Small intestine (tissue), 7 donors: ENCODE measurements at regions not wholly inside any gene's neighbourhood (a gene's known extent, or its start where the extent isn't known, plus 50 kb on each side); places are given as distances from the start of the nearest gene placed in this dataset.

Source experiments
- DNase-seq, 2 donors: peaks; one replicate each; pipeline versions ENCODE4 v3.0.0 to v3.0.0-alpha.2; 2013
- FAIRE-seq: peaks from 2 replicates; lab custom pipeline; 2012; peaks lifted over from hg19 to GRCh38; lab: Jason Lieb, UNC
- H3K27ac ChIP-seq, 3 donors: one replicate each; pipeline ENCODE4 v1.5.1; 2013; ENCODE audit warnings: low read length in 2 of 3, mild to moderate bottlenecking in 2 of 3, control low read depth in 1 of 3, inconsistent platforms in 1 of 3, low read depth in 1 of 3, moderate library complexity in 1 of 3
- H3K27me3 ChIP-seq, 3 donors: one replicate each; pipeline ENCODE4 v1.6.1; 2013; ENCODE audit warnings: low read length in 3 of 3, inconsistent platforms in 1 of 3; ENCODE audit not compliant: control insufficient read depth in 3 of 3, insufficient read depth in 3 of 3
- H3K36me3 ChIP-seq, 3 donors: one replicate each; pipeline ENCODE4 v1.6.1; 2013; ENCODE audit warnings: low read length in 3 of 3, inconsistent platforms in 1 of 3, low read depth in 1 of 3, mild to moderate bottlenecking in 1 of 3, moderate library complexity in 1 of 3; ENCODE audit not compliant: control insufficient read depth in 3 of 3, insufficient read depth in 2 of 3
- H3K4me1 ChIP-seq, 3 donors: one replicate each; pipeline ENCODE4 v1.6.1; 2013; ENCODE audit warnings: low read length in 2 of 3, inconsistent platforms in 1 of 3, low read depth in 1 of 3, mild to moderate bottlenecking in 1 of 3, moderate library complexity in 1 of 3; ENCODE audit not compliant: control insufficient read depth in 3 of 3, insufficient read depth in 2 of 3
- H3K4me3 ChIP-seq, 3 donors: one replicate each; pipeline ENCODE4 v1.5.1; 2013; ENCODE audit warnings: low read length in 3 of 3, control low read depth in 1 of 3, inconsistent platforms in 1 of 3, low read depth in 1 of 3, mild to moderate bottlenecking in 1 of 3, moderate library complexity in 1 of 3
- H3K9me3 ChIP-seq, 2 donors: one replicate each; pipeline ENCODE4 v1.6.1; 2013; ENCODE audit warnings: low read depth in 1 of 2, low read length in 1 of 2; ENCODE audit not compliant: control insufficient read depth in 2 of 2, insufficient read depth in 1 of 2
- WGBS, 3 donors: extraction: QIAGEN DNeasy Blood & Tissue Kit; methylation state at CpG; one replicate each; pipeline ENCODE4 v1.1.7; 2013; 5-methylcytosine and 5-hydroxymethylcytosine counted together
- donor health status: healthy with polysubstance abuse.
- donor health status: control.
- donor health status: control.
- donor health status: Bipolar disorder and iron deficiency.
- donor health status: healthy.

DNA sequence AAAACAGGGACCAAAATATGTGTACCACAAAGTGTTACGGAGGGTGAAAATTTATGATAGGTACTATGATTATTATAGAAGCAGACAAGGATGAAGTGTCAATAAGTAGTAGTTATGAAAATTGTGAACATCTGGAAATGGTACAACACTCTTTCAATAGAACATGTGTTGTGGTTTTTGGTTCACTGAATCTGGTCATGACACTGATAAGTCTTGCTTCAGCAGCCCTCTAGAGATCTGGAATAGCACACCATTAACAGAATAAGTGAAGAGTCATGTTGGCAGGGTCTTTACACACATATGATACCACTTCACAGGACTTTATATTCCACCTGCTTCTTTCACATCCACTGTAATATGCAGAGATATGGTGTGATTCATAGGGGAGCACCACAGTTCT is 985.2 kb upstream of the SEMA6D start:
- Histone ChIP-seq H3K4me1 (no peaks in the 10 kb centered on the region), H3K27me3 (no peaks in the 10 kb centered on the region), H3K27ac (no peak overlapping the region), H3K4me3 (no peak overlapping the region), H3K9me3 (peaks cover 1 to 9% of the 10 kb centered on the region in 2 donors), H3K36me3 (no peaks in the 10 kb centered on the region)
- DNase-seq = no peak
- 86 to 91% (median 87%) methylated on average over 1 of the region's 1 CpG for whole genome bisulfite sequencing, 3 donors
- FAIRE-seq = no peak

DNA sequence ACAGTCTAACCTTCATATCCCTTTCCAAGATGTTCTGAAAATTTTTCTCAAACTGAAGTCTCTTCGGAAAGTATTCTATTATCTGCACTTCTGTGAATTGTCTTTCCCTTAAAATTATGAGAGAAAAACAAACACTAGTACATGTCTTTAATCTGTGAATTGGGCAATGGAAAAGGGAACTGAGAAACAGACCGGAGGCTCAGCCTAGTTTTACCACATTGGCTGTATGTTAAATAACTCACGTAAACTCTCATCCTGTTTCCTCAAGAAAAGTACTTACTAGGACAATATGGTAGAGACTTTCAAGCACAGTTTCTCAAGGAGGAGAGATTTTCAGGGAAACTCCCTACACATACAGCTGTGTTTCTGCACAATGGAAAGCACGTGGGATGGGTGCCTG is 982.2 kb upstream of the SEMA6D start:
- Histone ChIP-seq H3K4me3 (no peak overlapping the region), H3K4me1 (no peaks in the 10 kb centered on the region), H3K9me3 (no peaks in the 10 kb centered on the region), H3K27me3 (no peaks in the 10 kb centered on the region), H3K27ac (no peak overlapping the region), H3K36me3 (no peaks in the 10 kb centered on the region)
- 74 to 78% (median 76%) methylated on average over 4 of the region's 4 CpGs for WGBS, 3 donors
- FAIRE-seq = no peak
- no peak for DNase-seq

DNA sequence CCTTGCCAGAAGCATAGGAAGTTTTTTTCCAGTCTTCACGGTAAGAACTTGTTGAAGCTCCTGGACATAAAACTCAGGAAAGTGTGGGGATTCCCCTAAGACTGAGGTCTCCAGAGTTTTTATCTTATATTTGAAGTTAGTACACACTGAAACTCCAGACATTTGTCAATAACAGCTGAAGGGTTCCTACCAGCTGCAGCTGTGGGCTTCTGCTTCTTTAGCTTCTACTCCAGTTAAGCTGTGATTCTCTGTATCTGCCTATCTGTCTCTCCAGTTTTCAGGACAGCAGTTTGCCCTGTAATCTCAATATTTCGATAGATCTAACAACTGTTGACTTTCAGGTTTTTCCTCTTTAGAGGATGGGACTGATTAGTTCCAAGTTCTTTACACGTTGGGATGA is 966.0 kb upstream of the SEMA6D start:
- no peak for DNase-seq
- H3K4me3 ChIP-seq = no peak overlapping the region
- no peaks in the 10 kb centered on the region for H3K36me3 ChIP-seq
- FAIRE-seq = no peak
- H3K27me3 ChIP-seq = no peaks in the 10 kb centered on the region
- no peak overlapping the region for H3K27ac ChIP-seq
- no peaks in the 10 kb centered on the region for H3K4me1 ChIP-seq
- WGBS, 3 donors = 11 to 52% (median 30%) methylated on average over 3 of the region's 3 CpGs
- H3K9me3 ChIP-seq = peaks cover 3 to 11% of the 10 kb centered on the region in 2 donors

DNA sequence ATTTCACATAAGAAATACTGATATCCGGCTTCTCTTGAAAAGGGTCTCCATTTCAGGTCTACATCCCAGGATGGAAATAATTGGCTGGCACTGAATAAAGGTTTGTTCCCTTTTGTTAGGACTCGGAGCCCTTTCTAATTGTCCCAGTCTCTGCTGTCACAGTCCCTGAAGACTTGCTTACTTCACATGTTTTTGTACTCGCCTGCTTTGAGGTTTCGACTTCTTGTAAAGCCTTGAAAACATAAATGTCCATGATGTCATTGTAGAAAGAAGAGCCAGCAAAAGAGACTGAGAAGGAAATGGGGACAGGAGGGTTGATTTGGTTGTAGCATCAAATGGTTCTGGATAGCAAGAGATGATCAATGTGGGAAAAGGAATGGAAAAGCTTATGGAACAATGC is 963.4 kb upstream of the SEMA6D start:
- H3K27me3 ChIP-seq = no peaks in the 10 kb centered on the region
- H3K4me3 ChIP-seq = no peak overlapping the region
- no peak for DNase-seq
- H3K9me3 ChIP-seq = peaks cover 3 to 11% of the 10 kb centered on the region in 2 donors
- no peaks in the 10 kb centered on the region for H3K36me3 ChIP-seq
- no peak for FAIRE-seq
- 87 to 89% (median 88%) methylated on average over 4 of the region's 4 CpGs for WGBS, 3 donors
- no peaks in the 10 kb centered on the region for H3K4me1 ChIP-seq
- H3K27ac ChIP-seq = no peak overlapping the region

DNA sequence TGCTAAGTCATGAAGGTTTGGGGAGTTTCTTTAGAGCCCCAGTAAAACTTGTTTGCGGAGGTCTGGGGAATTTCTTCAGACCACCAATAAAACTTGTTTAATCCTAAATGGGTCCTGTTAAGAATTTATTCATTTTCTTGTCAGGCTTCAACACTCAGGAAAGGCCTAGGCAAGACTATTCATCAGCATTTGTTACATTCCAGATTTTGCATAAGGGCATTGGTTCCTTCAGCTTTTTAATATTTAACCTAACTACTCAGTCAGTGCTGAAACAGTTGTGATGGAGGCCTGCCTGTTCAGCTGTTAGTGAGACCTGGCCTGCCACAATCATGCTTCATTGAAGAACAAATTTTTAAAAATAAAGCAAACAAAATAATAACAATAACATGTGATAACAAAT is 954.2 kb upstream of the SEMA6D start:
- Histone ChIP-seq H3K36me3 (no peaks in the 10 kb centered on the region), H3K4me3 (no peak overlapping the region), H3K27ac (no peak overlapping the region), H3K27me3 (no peaks in the 10 kb centered on the region), H3K9me3 (peaks cover 0 to 1% of the 10 kb centered on the region in 2 donors), H3K4me1 (no peaks in the 10 kb centered on the region)
- no peak for FAIRE-seq
- WGBS, 3 donors = 69 to 84% (median 78%) methylated on average over 1 of the region's 1 CpG
- DNase-seq = no peak

DNA sequence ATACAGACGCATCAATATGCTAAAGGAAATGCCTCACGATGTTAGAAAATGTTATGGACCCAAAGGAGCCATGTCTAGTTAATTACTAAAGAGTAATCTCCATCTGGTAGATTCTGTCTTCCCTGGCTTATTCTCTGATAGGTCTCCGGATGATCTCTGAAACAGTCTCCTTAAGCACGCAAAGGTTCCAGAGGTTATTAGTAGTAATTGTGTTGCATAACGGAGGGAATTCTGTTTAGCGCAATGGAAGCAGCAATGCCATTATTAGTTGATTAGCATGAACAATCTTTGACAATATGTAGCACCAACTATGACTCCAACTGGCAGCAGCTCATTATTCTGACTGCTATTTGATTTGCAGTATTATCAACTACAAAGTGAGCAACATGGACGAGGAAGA is 952.5 kb upstream of the SEMA6D start:
- Histone ChIP-seq H3K9me3 (peaks cover 0 to 11% of the 10 kb centered on the region in 2 donors), H3K27ac (no peak overlapping the region), H3K4me3 (no peak overlapping the region), H3K4me1 (no peaks in the 10 kb centered on the region), H3K36me3 (no peaks in the 10 kb centered on the region), H3K27me3 (no peaks in the 10 kb centered on the region)
- 90 to 92% (median 91%) methylated on average over 7 of the region's 7 CpGs for WGBS, 3 donors
- FAIRE-seq (no peak), DNase-seq (no peak)

DNA sequence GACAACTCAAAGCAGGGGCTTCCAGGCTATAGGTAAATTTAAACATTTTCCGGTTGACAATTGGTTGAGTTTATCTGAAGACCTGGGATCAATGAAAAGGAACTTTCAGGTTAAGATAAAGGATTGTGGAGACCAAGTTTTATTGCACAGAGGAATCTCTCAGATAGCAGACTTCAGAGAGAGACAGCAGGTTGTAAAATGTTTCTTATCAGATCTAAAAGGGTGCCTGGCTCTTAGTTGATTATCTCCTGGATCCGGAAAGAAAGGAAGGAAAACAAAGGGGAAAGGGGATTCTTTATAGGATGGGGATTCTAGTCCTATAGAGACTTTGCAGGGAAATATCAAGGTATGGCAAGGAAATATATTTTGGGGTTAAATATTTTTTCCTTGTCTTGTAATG is 951.3 kb upstream of the SEMA6D start:
- 20 to 25% (median 21%) methylated on average over 2 of the region's 2 CpGs for WGBS, 3 donors
- H3K27ac ChIP-seq = no peak overlapping the region
- DNase-seq (no peak), FAIRE-seq (no peak)
- H3K4me1 ChIP-seq = no peaks in the 10 kb centered on the region
- no peak overlapping the region for H3K4me3 ChIP-seq
- peaks cover 0 to 11% of the 10 kb centered on the region in 2 donors for H3K9me3 ChIP-seq
- H3K27me3 ChIP-seq = no peaks in the 10 kb centered on the region
- no peaks in the 10 kb centered on the region for H3K36me3 ChIP-seq

DNA sequence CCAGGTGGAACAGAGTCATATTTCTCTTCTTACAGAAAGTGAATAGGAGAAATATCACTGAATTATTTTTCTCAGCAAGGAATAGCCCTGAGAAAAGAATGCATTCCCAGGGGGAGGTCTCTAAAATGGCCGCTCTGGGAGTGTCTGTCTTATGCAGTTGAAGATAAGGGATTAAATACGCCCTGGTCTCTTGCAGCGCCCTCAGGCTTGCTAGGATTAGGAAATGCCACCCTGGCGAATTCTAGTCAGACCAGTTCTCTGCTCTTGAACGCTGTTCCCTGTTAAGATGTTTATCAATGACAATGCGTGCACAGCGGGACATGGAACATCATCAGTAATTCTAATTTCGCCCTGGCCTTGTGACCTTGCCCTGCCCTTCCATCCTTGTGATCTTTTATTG is 949.0 kb upstream of the SEMA6D start:
- Histone ChIP-seq H3K9me3 (peaks cover 0 to 13% of the 10 kb centered on the region in 2 donors), H3K27me3 (no peaks in the 10 kb centered on the region), H3K4me3 (no peak overlapping the region), H3K36me3 (no peaks in the 10 kb centered on the region), H3K27ac (no peak overlapping the region), H3K4me1 (no peaks in the 10 kb centered on the region)
- DNase-seq (no peak), FAIRE-seq (no peak)
- 85 to 86% (median 86%) methylated on average over 8 of the region's 8 CpGs for WGBS, 3 donors

DNA sequence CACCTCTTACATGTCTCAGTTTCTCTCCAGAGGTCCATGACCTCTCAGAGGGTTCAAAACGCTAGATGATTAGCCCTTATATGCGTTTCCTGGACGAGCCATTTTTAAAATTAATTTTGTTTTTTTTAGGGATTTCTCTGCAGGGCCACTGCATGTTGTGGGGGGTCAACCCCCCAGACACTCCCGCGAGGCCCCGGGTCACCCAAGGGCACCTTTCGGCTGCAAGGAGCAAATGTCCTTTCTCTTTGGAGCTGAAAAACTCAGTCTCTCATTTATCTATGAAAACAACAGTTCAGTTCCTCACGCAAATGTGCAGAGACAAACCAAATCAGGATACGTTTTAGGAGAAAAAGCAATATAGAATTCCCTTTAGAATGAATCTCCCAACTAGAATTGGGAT is 944.3 kb upstream of the SEMA6D start:
- no peaks in the 10 kb centered on the region for H3K36me3 ChIP-seq
- no peak overlapping the region for H3K27ac ChIP-seq
- H3K9me3 ChIP-seq = peaks cover 0 to 13% of the 10 kb centered on the region in 2 donors
- FAIRE-seq (no peak), DNase-seq (no peak)
- H3K27me3 ChIP-seq = no peaks in the 10 kb centered on the region
- H3K4me3 ChIP-seq = no peak overlapping the region
- H3K4me1 ChIP-seq = no peaks in the 10 kb centered on the region
- 88 to 89% (median 89%) methylated on average over 9 of the region's 9 CpGs for WGBS, 3 donors
